BLaER1 treated with 17β-estradiol and CSF1 and Interleukin-3, amounts not matched to agents 10 nM and 100 nM (cell line): ENCODE measurements at regions not wholly inside any gene's neighbourhood (a gene's known extent, or its start where the extent isn't known, plus 50 kb on each side); places are given as distances from the start of the nearest gene placed in this dataset.
"Not testable (repeated sequence)": the region's sequence is repeated elsewhere in the genome, so short reads cannot be mapped to it uniquely, and the experiment has no call there.

Experiments
- H3K27ac ChIP-seq, 11 experiments: shearing (Covaris generic); formaldehyde crosslinking; 2 replicates each; pipeline ENCODE4 v1.8.1; 2022
- H3K27me3 ChIP-seq, 11 experiments: shearing (Covaris generic); formaldehyde crosslinking; 2 replicates each; pipeline ENCODE4 v1.8.1; 2022
- H3K36me3 ChIP-seq, 11 experiments: shearing (Covaris generic); formaldehyde crosslinking; 2 replicates each; pipeline ENCODE4 v1.8.1; 2022
- H3K4me1 ChIP-seq, 10 experiments: shearing (Covaris generic); formaldehyde crosslinking; 2 replicates each; pipeline ENCODE4 v1.8.1; 2022
- H3K4me2 ChIP-seq, 11 experiments: shearing (Covaris generic); formaldehyde crosslinking; 2 replicates each; pipeline ENCODE4 v1.8.1; 2022
- H3K4me3 ChIP-seq, 10 experiments: shearing (Covaris generic); formaldehyde crosslinking; 2 replicates each; pipeline ENCODE4 v1.8.1; 2022
- H3K9ac ChIP-seq, 11 experiments: shearing (Covaris generic); formaldehyde crosslinking; 2 replicates each; pipeline ENCODE4 v1.8.1; 2022
- H3K9me3 ChIP-seq, 11 experiments: shearing (Covaris generic); formaldehyde crosslinking; replicated peaks in 1 of 11; 2 replicates each; pipeline ENCODE4 v1.8.1; 2022
- H4K20me1 ChIP-seq, 11 experiments: shearing (Covaris generic); formaldehyde crosslinking; 2 replicates each; pipeline ENCODE4 v1.8.1; 2022
- Cebpa-rat ChIP-seq, 11 experiments: shearing (Covaris generic); IDR thresholded peaks; 2 replicates each; pipeline ENCODE4 v1.8.1; 2022

DNA sequence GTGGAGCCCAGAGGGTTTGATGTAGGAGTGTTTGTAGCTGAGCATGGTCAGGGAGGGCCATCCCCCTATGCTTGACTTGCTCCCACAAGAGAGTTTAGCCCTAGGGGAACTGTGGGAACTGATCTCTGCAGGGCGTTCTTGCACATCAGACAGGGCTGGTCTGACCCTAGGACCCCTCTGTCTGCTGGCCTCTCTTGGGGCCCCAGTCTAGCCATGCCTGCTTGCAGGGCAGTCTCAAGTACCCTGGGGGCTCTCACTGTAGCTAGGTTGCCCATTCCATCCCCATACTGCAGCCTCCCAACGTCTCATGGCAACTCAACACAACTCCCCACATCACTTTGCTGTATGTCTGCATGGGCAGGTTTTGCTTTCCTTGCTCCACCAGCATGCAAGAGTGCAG is 1250.7 kb upstream of the B3GALT2 start:
- no peak for TF ChIP-seq Cebpa-rat (IDR thresholded peaks at IDR 0.05)
- Histone ChIP-seq H3K9me3 (no peaks in the 10 kb centered on the region), H3K9ac (no peak overlapping the region), H4K20me1 (no peaks in the 10 kb centered on the region), H3K4me1 (no peaks in the 10 kb centered on the region), H3K27ac (no peak overlapping the region), H3K27me3 (no peaks in the 10 kb centered on the region), H3K4me3 (no peak overlapping the region), H3K36me3 (no peaks in the 10 kb centered on the region), H3K4me2 (no peak overlapping the region)

DNA sequence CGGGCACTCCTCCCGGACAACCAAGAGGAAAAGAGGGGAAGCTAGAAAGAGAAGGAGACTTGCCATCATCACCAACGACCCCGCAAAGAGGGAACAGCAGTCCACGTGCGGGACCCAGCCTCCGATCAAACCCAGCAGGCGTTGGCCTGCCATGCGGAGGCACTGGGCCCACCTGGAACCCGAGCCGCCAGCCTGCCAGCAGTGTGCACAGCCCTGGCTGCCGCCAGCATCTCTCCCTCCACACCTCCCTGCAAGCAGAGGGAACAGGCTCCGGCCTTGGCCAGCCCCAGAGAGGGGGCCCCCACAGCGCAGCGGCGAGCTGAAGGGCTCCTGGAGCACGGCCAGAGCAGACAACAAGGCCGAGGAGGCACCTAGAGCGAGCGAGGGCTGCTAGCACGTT is 1244.7 kb upstream of the B3GALT2 start:
- H3K4me1 ChIP-seq: no peaks in the 10 kb centered on the region
- H3K27me3 ChIP-seq: no peaks in the 10 kb centered on the region
- H3K9me3 ChIP-seq: peaks cover 0 to 10% (median 0%) of the 10 kb centered on the region in 11 experiments; a peak in 6 of 22 replicates
- no peaks in the 10 kb centered on the region for H3K36me3 ChIP-seq
- no peak overlapping the region for H3K4me2 ChIP-seq
- H3K9ac ChIP-seq: no peak overlapping the region
- no peak for TF ChIP-seq Cebpa-rat (IDR thresholded peaks at IDR 0.05)
- H3K27ac ChIP-seq: no peak overlapping the region
- H4K20me1 ChIP-seq: no peaks in the 10 kb centered on the region
- H3K4me3 ChIP-seq: no peak overlapping the region

DNA sequence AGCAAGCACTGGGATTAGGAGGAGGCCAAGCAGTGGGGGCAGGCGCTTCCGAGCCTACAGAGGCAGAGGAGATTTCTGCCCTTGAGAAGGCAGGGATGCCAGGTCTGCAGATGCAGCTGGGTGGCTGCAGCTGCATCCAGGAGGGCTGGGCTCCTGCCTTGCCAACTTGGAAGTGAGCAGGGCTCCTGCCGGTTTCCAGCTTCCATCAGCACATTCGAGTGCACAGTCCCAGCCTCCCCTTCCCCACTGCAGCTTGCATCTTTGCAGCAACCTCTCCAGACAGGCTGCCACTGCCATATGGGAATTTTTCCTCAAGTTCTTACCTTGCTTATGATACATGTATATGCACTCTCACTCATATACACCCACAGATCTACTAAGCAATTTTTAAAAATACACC is 1234.3 kb upstream of the B3GALT2 start:
- Histone ChIP-seq H3K9me3 (peaks cover 15 to 21% (median 17%) of the 10 kb centered on the region in 11 experiments), H3K27me3 (no peaks in the 10 kb centered on the region), H3K4me3 (no peak overlapping the region), H3K27ac (no peak overlapping the region), H3K4me2 (no peak overlapping the region), H3K36me3 (no peaks in the 10 kb centered on the region), H3K4me1 (peaks cover 0 to 6% (median 2%) of the 10 kb centered on the region in 10 experiments; a peak in 9 of 20 replicates), H3K9ac (no peak overlapping the region), H4K20me1 (no peaks in the 10 kb centered on the region)
- TF ChIP-seq Cebpa-rat (IDR thresholded peaks at IDR 0.05): no peak

DNA sequence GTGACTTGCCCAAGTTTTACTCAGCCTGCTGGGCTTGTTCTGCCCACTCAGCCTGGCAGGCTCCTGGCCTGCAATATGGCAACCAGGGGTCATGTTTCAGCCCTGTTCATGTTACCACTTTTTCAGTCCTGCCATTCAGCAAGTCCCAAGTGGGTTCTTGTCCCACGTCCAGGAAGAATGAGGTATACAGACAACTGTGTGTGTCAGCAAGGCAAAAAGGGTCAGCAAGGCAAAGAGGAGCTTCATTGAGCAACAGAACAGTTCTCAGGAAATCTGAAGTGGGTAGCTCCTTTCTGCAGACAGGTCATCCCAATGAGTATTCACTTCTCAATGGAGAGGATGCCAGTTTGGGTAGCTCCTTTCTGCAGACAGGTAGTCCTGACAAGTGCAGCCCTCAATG is 1233.3 kb upstream of the B3GALT2 start:
- TF ChIP-seq Cebpa-rat (IDR thresholded peaks at IDR 0.05): no peak
- Histone ChIP-seq H3K9ac (no peak overlapping the region), H3K27me3 (no peaks in the 10 kb centered on the region), H3K4me2 (no peak overlapping the region), H4K20me1 (no peaks in the 10 kb centered on the region), H3K27ac (no peak overlapping the region), H3K36me3 (no peaks in the 10 kb centered on the region), H3K9me3 (peaks cover 15 to 21% (median 17%) of the 10 kb centered on the region in 11 experiments), H3K4me3 (no peak overlapping the region), H3K4me1 (peaks cover 0 to 6% (median 2%) of the 10 kb centered on the region in 10 experiments; a peak in 9 of 20 replicates)

DNA sequence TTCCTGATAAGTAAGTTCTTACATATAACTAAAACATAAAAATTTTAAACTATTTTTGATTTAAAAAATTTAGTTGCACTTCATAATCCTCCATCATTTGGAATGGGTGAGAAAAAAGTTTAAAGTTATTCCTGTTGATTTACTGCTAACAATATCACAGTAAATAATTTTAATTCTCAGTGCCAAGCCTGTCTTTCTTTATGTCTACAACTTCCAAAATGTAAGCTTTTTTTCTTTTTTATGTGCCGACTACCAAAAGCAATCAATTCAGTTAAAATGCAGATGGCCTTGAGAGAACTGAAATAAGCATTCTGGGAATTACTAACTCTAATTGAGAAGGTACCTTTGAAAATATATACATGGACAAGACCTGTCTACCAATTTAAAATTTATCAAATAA is 1224.3 kb upstream of the B3GALT2 start:
- Histone ChIP-seq H3K4me2 (no peak overlapping the region), H3K4me1 (no peaks in the 10 kb centered on the region), H3K4me3 (no peak overlapping the region), H3K9ac (no peak overlapping the region), H3K9me3 (no peaks in the 10 kb centered on the region; a peak in 2 of 22 replicates), H4K20me1 (no peaks in the 10 kb centered on the region), H3K27ac (no peak overlapping the region), H3K27me3 (no peaks in the 10 kb centered on the region), H3K36me3 (no peaks in the 10 kb centered on the region)
- no peak for TF ChIP-seq Cebpa-rat (IDR thresholded peaks at IDR 0.05)

DNA sequence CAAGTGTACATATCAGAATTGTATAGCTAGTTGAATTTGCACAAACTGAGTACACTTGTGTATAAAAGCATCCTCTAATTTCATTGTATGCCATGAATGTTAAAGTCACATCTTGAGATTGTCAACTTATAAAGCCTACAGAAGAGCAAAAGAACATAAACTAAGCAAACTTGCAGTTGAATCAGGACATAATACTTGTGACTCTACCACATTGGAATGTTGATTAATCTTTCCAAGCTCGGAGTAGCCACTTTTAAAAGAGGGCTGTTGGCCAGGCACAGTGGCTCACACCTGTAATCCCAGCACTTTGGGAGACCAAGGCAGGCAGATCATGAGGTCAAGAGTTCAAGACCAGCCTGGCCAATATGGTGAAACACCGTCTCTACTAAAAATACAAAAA is 1220.8 kb upstream of the B3GALT2 start:
- not testable (repeated sequence) for H3K9ac ChIP-seq, H3K4me1 ChIP-seq, H3K27ac ChIP-seq, H3K4me3 ChIP-seq, H3K27me3 ChIP-seq, H4K20me1 ChIP-seq, H3K4me2 ChIP-seq, H3K9me3 ChIP-seq, H3K36me3 ChIP-seq

DNA sequence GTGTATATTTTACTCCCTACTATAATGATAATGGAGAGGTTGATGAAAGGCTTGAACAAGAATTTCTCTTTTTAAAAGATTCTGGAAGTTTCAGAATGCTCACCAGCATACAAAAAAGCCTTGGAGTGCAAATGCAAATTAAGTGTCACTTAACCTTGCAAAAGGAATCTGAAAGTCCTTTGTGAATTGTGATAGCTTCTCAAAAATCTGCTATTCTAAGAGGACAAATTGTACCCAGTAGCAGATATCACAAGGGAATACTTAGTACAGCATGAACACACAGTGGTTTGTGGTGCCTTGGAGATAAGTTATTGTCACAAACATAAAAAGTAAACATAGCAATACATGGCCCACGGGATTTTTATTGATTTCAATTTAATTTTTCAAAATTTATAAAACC is 1208.3 kb upstream of the B3GALT2 start:
- TF ChIP-seq Cebpa-rat (IDR thresholded peaks at IDR 0.05): no peak
- no peak overlapping the region for H3K4me2 ChIP-seq
- H3K27me3 ChIP-seq: no peaks in the 10 kb centered on the region
- H3K36me3 ChIP-seq: no peaks in the 10 kb centered on the region
- no peaks in the 10 kb centered on the region for H3K4me1 ChIP-seq
- no peaks in the 10 kb centered on the region for H4K20me1 ChIP-seq
- H3K4me3 ChIP-seq: no peak overlapping the region
- no peak overlapping the region for H3K9ac ChIP-seq
- no peaks in the 10 kb centered on the region for H3K9me3 ChIP-seq
- H3K27ac ChIP-seq: no peak overlapping the region

DNA sequence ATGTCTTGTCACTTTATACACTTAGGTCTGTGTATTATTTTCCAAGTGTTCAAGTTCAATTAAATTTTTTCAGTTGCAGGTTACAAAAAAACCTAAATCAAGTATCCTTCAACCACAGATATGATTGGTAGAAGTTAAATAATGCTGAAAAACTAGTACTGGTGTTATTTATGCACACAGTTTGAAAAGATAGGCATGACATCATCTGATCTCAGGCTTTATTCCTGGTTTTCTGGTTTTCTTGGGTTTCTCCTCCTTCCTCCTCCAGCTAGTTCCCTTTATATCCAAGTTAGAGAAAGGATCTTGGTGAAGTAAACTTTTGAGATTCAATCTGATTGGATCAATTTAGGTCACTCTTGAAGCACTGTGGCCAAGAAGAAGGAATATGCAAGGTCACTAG is 1201.1 kb upstream of the B3GALT2 start:
- no peak overlapping the region for H3K27ac ChIP-seq
- no peak overlapping the region for H3K4me2 ChIP-seq
- TF ChIP-seq Cebpa-rat (IDR thresholded peaks at IDR 0.05): no peak
- no peaks in the 10 kb centered on the region for H3K27me3 ChIP-seq
- no peaks in the 10 kb centered on the region for H3K9me3 ChIP-seq
- no peaks in the 10 kb centered on the region for H3K36me3 ChIP-seq
- H3K9ac ChIP-seq: no peak overlapping the region
- H3K4me3 ChIP-seq: no peak overlapping the region
- H4K20me1 ChIP-seq: no peaks in the 10 kb centered on the region
- no peaks in the 10 kb centered on the region for H3K4me1 ChIP-seq

DNA sequence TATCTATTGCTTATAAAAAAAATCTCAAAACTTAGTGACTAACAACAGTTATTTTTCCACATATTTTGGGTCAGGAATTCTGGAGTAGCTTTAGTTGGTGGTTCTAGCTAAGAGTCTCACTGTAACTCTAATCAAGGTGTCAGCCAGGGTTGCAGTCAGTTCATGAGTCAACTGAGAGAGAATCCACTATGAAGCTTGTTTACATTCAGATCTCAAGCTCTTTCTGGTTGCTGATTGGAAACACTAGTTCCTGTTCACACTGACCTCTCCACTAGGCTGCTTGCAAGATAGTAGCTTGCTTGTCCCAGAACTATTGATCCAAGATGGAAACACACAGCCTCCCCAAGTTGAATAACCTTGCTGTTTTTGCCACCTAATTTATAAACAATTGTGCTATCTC is 1192.1 kb upstream of the B3GALT2 start:
- Histone ChIP-seq H3K27ac (no peak overlapping the region), H3K4me3 (no peak overlapping the region), H3K27me3 (no peaks in the 10 kb centered on the region), H3K36me3 (no peaks in the 10 kb centered on the region), H3K4me2 (no peak overlapping the region), H4K20me1 (no peaks in the 10 kb centered on the region), H3K4me1 (no peaks in the 10 kb centered on the region), H3K9me3 (no peaks in the 10 kb centered on the region), H3K9ac (no peak overlapping the region)
- no peak for TF ChIP-seq Cebpa-rat (IDR thresholded peaks at IDR 0.05)

DNA sequence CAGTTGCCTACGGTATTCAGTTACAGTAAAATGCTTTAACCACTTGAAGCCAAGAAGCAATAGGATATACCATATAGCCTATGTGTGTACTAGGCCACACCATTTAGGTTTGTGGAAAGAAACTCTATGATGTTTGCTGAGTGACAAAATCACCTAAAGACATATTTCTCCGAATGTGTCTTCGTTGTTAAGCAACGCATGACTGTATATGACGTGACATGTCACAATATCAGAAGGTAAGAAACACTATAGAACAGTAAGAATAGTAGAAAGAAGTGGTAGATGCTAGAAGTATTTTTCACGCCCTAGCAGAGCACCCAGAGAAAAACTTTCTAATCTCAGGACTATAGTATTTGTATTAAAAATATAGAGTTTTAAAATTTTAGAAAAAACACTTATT is 1188.2 kb upstream of the B3GALT2 start:
- Histone ChIP-seq H3K4me2 (no peak overlapping the region), H3K4me1 (no peaks in the 10 kb centered on the region), H3K4me3 (no peak overlapping the region), H3K9me3 (no peaks in the 10 kb centered on the region), H3K27ac (no peak overlapping the region), H3K9ac (no peak overlapping the region), H4K20me1 (no peaks in the 10 kb centered on the region), H3K27me3 (no peaks in the 10 kb centered on the region), H3K36me3 (no peaks in the 10 kb centered on the region)
- no peak for TF ChIP-seq Cebpa-rat (IDR thresholded peaks at IDR 0.05)

DNA sequence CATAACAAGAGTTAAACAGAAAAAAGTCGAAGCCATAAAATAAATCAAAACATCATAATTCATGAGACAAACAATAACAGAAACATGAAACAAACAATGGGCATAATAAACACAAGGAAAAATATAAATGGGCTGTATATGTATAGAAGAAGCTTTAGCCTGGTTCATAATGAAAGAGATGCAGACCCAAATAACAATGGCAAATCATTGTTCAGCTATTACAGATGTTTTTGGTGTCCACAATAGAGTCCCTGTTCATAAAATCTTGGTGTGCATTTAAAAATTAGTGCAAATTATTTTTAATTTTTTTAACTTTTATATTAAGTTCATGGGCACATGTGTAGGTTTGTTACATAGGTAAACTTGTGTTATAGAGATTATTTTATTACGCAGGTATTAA is 1185.9 kb upstream of the B3GALT2 start:
- H4K20me1 ChIP-seq: no peaks in the 10 kb centered on the region
- H3K4me3 ChIP-seq: no peak overlapping the region
- no peak overlapping the region for H3K27ac ChIP-seq
- no peaks in the 10 kb centered on the region for H3K4me1 ChIP-seq
- H3K36me3 ChIP-seq: no peaks in the 10 kb centered on the region
- no peak overlapping the region for H3K9ac ChIP-seq
- no peak for TF ChIP-seq Cebpa-rat (IDR thresholded peaks at IDR 0.05)
- H3K9me3 ChIP-seq: no peaks in the 10 kb centered on the region
- no peaks in the 10 kb centered on the region for H3K27me3 ChIP-seq
- H3K4me2 ChIP-seq: no peak overlapping the region
